NCI-H2227 treated with DMSO at 0.1 percent for 48 hours (cell line): ENCODE measurements at regions not wholly inside any gene's neighbourhood (a gene's known extent, or its start where the extent isn't known, plus 50 kb on each side); places are given as distances from the start of the nearest gene placed in this dataset.
"Not testable (repeated sequence)": the region's sequence is repeated elsewhere in the genome, so short reads cannot be mapped to it uniquely, and the experiment has no call there.

Experiments used
- DNase-seq: peaks from one replicate; lab custom pipeline; 2025; lab: John Stamatoyannopoulos, UW

- no peak for DNase-seq
Observed at GRCh38 chr5:77909237-77909636, 133.1 kb upstream of the TBCA start.

DNA sequence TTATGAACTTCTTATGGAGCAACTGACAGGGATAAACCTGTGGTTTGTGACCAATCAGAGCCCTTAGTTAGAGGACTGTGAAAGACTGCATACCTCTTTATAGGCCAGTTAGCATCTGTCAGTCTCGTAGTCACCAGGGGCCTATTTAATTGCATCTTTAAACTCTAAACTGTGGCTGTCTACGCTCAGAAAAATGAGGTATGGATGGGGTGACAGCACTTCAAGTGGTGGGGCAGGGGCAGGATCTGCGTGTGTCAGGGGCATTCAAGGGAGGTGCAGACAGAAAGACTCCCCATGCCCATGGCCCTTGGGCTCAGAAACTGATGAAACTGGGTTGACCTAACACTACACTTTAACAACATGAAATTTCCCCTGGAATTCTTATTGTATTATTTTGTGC, 132.6 kb upstream of the TBCA start:
- no peak for DNase-seq

- no peak for DNase-seq
Observed at GRCh38 chr5:77907786-77908185, 131.6 kb upstream of the TBCA start.

- no peak for DNase-seq
Observed at GRCh38 chr5:77906806-77907205, 130.7 kb upstream of the TBCA start.

- DNase-seq: no peak
Observed at GRCh38 chr5:77904362-77904761, 128.2 kb upstream of the TBCA start.

DNA sequence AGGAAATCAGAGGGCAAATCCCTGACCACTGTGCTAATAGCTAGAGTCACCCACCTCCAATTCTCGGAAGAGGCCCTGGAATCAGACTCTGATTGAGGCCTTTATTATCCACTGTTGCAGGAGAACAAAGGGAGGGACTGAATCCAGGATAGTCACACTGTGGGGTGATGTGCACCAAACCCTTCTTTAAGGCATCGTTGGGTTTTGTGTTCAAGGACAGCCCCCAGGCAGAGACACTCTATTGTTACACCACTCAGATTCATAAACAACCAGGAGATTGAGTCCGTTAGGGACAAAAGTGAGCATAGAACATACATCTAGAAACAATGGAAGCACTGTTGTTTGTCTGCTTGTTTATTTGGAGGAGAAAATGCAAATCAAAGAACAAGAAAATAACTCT, 124.6 kb upstream of the TBCA start:
- no peak for DNase-seq

- DNase-seq: no peak
Observed at GRCh38 chr5:77898385-77898784, 122.2 kb upstream of the TBCA start.

DNA sequence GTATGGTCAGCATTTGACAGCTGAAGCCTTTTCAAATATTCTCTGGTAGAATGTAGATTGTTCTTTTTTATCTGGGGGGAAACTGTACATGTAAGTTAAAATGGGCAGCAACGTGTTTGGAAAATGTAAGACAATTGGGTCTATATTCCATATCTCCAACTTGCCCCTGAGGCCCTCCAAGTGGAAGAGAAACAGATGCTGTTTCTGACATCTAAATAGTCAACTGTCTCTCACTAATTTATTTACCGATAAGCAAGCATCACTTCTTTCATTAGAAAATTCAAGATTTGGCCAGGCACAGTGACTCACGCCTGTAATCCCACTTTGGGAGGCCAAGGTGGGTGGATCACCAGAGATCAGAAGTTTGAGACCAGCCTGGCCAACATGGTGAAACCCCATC, 120.2 kb upstream of the TBCA start:
- no peak for DNase-seq

GRCh38 chr5:77894103-77894502, 118.0 kb upstream of the TBCA start:
- DNase-seq: not testable (repeated sequence)

GRCh38 chr5:77893225-77893860, 117.2 kb upstream of the TBCA start:
- no peak for DNase-seq

DNA sequence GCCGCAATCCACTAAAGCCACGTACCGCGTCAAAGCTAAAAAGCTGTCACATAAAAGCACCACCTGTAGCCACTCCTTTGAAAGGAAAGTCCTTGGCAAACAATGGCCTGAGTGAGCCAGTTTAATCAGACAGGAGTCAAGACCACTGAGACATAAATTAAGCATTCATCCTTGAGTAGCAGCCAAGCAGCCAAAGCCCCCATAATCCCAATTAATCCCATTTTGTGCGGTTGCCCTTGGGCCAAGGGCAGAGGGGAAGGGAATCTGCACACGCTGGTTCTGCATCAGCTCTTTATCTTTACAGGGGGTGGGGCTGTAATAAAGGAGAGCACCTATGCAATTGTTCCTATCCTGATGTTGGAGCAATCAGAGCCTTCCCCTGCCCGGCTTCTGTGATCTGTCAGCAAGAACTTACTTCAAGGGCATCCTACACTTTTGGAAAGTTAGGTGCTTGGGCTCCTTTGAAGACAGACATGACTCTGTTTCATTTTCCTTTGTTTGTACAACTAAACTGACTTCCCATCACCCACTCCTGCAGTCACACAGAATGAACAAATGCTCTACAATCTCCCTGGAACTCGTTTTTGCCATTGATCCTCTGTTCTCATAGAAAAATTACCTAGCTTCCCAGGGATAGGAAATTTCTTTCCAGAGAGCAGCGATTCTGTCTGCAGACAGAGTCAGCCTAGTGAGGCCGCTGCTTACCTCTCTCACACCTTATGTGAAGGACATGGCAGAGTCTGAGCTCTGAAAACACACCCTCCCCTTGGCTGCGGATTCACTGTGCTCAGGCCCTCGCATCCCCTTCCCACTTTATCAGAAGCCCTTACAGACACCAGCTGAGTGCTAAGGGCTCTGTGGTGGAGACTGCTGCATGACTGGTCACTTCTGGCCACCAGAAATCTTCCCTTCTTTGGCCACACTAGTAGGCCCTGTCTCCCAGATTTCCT, 116.2 kb upstream of the TBCA start:
- DNase-seq: no peak

GRCh38 chr5:77885519-77885918, 109.4 kb upstream of the TBCA start:
- no peak for DNase-seq

- no peak for DNase-seq
Observed at GRCh38 chr5:77882670-77883257, 106.6 kb upstream of the TBCA start.

DNA sequence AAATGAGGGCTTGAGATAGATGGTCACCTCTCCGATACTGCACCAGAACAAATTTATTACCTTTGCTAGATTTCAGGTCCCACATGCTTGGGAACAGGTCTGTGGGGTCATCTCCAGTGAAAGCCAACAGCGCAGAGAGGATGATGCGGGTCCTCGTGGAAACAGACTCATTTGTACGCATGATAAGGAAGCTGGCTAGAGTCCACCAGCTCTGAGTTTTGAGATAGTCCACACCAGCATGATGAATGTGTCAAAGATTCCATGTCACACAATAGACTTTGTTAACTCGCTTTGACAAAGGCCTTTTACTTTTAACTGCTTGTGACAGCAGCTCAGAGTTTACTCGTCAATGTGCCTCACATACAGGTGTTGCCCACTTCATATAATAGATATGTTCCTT, 105.4 kb upstream of the TBCA start:
- DNase-seq: no peak

DNA sequence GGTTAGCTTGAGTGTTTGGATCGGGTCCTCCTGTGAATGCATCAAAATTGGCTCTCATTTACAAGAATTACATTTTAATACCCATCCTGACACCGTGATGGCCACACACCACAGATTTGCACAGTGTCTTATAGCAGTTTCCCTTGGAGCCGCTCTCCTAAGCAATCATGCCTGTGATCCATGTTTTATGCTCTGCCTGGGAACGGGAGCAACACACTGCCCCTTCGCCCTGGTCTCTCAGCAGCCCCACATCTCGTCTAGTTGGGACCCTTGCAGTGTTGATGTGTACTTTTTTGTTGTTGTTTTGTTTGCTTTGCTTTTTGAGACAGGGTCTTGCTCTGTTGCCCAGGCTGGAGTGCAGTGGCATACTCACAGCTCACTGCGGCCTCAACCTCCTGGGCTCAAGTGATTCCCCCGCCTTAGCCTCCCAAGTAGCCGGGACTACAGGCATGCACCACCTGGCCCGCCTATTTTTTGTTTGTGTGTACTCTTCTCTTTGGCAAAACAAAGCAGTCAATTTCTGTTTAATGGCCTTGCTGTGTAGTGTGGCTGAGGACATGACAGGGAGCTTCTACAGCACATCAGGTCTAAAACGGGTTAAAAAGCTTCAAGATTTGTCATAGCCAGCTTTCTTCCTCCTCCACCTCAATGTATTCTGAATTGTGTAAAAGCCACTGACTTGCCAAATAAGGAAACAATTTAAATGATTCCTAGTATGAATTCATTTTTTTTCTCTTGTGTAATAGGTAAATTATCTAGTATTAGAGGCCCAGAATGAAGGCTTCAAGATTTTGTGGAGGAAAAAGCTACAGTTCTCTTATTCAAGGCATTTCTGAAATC, 101.6 kb upstream of the TBCA start:
- no peak for DNase-seq

DNA sequence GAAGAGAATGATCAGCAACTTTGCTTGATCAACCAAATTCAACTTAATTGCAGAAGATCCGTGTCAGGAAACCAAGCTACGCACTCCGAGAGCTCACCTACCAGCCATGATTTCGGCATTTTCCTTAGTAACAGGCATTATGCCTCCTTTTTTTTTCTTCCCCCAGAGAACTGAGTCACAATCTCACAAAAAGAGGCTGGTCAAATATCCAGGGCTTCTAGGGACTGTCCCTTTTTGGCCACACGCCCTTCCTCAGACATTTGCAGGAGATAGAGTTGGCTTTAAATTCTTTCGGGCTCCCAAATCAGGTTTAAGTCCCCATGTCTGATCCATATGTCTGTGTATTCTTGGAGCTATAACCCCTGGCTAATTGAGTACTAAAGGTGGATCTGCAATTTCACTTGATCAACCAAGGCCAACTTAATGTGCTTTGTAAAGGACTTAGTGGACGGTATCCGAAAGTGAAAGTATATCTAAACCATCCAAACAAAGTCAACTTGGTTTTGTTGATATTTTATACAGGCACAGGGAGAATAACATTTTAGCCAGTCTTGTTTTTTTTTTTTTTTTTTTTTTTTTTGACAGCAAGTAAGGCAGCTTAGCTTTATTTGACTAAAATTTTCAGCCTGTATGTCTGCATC, 100.8 kb upstream of the TBCA start:
- DNase-seq: no peak

- no peak for DNase-seq
Observed at GRCh38 chr5:77876316-77876715, 100.2 kb upstream of the TBCA start.

- no peak for DNase-seq
Observed at GRCh38 chr5:77874691-77875090, 98.6 kb upstream of the TBCA start.

- no peak for DNase-seq
Observed at GRCh38 chr5:77873239-77873638, 97.1 kb upstream of the TBCA start.

GRCh38 chr5:77871946-77872345, 95.8 kb upstream of the TBCA start:
- DNase-seq: no peak

DNA sequence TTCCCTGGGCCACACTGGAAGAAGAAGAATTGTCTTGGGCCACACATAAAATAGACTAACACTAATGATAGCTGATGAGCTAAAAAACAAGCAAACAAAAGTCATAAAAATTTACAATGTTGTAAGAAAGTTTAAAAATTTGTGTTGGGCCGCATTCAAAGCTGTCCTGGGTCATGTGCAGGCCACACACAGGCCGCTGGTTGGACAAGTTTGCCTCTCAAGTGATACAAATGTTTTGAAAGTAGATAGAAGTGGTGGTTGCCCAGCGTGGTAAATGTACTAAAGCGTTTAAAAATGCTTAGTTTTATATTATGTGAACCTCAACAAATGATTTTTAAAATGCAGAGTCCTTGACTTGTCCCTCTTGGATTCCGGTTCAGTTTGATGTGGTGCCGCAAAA, 94.9 kb upstream of the TBCA start:
- no peak for DNase-seq
